ENCODE measurements at regions not wholly inside any gene's neighbourhood (a gene's known extent, or its start where the extent isn't known, plus 50 kb on each side); places are given as distances from the start of the nearest gene placed in this dataset.

GRCh38 chr11:95360377-95361075, 129.5 kb upstream of the SESN3 start:
- TF ChIP-seq POLR2AphosphoS5 (IDR thresholded peaks at IDR 0.05; ENCODE audit: borderline replicate concordance, low read depth, low read length), result no peak
- no peak for TF ChIP-seq EZH2 (IDR thresholded peaks at IDR 0.05)

All from SK-N-MC (cell line).